ENCODE measurements at regions not wholly inside any gene's neighbourhood (a gene's known extent, or its start where the extent isn't known, plus 50 kb on each side); places are given as distances from the start of the nearest gene placed in this dataset.

DNA sequence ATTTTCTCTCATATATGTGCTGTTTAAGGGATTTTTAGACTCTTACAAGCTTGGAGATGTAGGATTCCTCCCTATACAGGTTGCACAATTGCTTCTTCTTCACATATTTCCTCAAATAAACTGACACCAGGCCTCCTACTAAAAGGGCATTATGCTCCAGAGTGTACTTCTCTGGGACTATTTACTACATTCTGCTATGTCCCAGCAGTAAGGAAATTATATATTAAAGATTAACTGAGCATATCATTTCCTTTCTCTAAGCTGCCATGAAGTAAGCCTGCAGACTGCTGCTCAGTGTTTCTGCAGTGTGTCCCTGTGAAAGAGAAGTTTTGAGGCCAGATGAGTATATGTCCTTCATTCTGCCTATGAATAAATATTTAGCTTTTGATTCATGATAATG is 356.9 kb upstream of the NUDT12 start:
- Mint-ChIP-seq H3K4me1 (peaks cover 13% of the 10 kb centered on the region), H3K9me3 (no peaks in the 10 kb centered on the region), H3K4me3 (no peak overlapping the region), H3K27me3 (ENCODE audit: insufficient read depth) (no peaks in the 10 kb centered on the region), H3K36me3 (ENCODE audit: low read depth) (no peaks in the 10 kb centered on the region), H3K27ac (peak overlapping the region; percentile 80)
- Histone ChIP-seq H3K36me3 (ENCODE audit: control insufficient read depth, insufficient read depth, low read length) (no peaks in the 10 kb centered on the region), H3K9me3 (ENCODE audit: control insufficient read depth, low read length) (no peaks in the 10 kb centered on the region), H3K27me3 (ENCODE audit: control insufficient read depth, insufficient read depth, low read length, poor library complexity, severe bottlenecking) (no peaks in the 10 kb centered on the region), H3K27ac (ENCODE audit: low read depth, low read length) (peak overlapping the region; percentile 67), H3K9ac (ENCODE audit: extremely low read depth, low read length, poor library complexity, severe bottlenecking) (no peak overlapping the region), H3K4me3 (ENCODE audit: low read length) (no peak overlapping the region), H3K4me1 (ENCODE audit: control insufficient read depth, insufficient read depth, low read length) (no peaks in the 10 kb centered on the region)
- no peak for DNase-seq
- TF ChIP-seq, protein P1, sequence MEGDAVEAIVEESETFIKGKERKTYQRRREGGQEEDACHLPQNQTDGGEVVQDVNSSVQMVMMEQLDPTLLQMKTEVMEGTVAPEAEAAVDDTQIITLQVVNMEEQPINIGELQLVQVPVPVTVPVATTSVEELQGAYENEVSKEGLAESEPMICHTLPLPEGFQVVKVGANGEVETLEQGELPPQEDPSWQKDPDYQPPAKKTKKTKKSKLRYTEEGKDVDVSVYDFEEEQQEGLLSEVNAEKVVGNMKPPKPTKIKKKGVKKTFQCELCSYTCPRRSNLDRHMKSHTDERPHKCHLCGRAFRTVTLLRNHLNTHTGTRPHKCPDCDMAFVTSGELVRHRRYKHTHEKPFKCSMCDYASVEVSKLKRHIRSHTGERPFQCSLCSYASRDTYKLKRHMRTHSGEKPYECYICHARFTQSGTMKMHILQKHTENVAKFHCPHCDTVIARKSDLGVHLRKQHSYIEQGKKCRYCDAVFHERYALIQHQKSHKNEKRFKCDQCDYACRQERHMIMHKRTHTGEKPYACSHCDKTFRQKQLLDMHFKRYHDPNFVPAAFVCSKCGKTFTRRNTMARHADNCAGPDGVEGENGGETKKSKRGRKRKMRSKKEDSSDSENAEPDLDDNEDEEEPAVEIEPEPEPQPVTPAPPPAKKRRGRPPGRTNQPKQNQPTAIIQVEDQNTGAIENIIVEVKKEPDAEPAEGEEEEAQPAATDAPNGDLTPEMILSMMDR (conservative IDR thresholded peaks at IDR 0.05), result no peak

DNA sequence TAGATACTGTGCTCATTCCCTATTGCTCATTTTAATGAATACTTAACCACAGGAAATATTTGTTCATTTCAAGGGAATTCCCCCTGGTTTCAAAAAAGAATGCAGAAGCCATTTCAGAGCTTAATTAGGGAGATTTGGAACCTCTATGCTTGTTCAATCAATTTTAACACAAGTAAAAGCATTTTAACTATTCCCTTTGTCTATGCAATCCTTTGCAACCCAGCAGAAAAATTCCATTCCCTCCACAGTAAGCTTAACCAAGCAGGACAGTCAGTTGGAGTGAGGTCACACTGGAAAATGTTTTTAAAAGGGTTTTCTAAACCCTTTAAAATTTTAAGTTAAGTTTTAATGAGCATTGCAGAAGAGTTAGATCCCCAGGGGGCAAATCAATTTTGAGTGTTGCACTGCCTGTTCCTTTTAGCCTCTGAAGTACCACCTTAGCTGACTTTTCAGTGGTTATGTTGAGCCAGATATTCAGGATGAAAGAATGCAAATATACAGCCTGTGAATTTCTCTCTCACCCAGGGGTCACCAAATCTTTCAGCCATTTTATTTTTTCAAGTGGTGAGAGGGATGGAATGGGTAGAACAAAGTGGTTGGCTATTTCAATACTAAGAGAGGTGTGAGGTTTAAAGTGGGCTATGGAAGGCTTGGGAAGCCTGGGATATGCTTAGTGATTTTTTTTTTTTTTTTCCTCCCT is 356.2 kb upstream of the NUDT12 start:
- no peak overlapping the region for H3K4me3 ChIP-seq (ENCODE audit: low read length)
- Mint-ChIP-seq H3K4me1 (peaks cover 12% of the 10 kb centered on the region), H3K4me3 (no peak overlapping the region), H3K27ac (peak overlapping the region; percentile 80), H3K9me3 (no peaks in the 10 kb centered on the region), H3K27me3 (ENCODE audit: insufficient read depth) (no peaks in the 10 kb centered on the region), H3K36me3 (ENCODE audit: low read depth) (no peaks in the 10 kb centered on the region)
- no peak overlapping the region for H3K9ac ChIP-seq (ENCODE audit: extremely low read depth, low read length, poor library complexity, severe bottlenecking)
- TF ChIP-seq, protein P1 (conservative IDR thresholded peaks at IDR 0.05), result no peak
- peak overlapping the region; percentile 67 for H3K27ac ChIP-seq (ENCODE audit: low read depth, low read length)
- no peaks in the 10 kb centered on the region for H3K4me1 ChIP-seq (ENCODE audit: control insufficient read depth, insufficient read depth, low read length)
- no peaks in the 10 kb centered on the region for H3K36me3 ChIP-seq (ENCODE audit: control insufficient read depth, insufficient read depth, low read length)
- no peaks in the 10 kb centered on the region for H3K9me3 ChIP-seq (ENCODE audit: control insufficient read depth, low read length)
- DNase-seq, result peak; percentile 42
- no peaks in the 10 kb centered on the region for H3K27me3 ChIP-seq (ENCODE audit: control insufficient read depth, insufficient read depth, low read length, poor library complexity, severe bottlenecking)

DNA sequence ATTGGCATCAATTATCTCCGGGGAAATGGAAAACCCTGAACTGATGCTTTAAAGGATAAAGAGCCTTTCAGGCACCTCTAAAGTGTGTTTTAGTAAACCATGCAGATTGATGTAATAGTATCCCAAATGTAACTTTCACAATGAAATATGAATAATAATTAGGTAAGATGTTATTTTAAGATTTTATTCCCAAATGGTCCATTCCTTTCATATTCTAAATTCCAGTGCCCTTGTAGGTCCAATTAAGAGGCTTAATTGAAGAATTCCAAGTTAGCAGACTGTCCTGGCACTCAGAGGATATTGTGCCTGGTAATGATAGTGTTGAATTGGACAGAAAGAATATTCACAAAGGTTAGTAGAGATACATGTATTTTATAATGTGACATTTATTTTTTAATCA is 352.5 kb upstream of the NUDT12 start:
- no peaks in the 10 kb centered on the region for H3K4me1 ChIP-seq (ENCODE audit: control insufficient read depth, insufficient read depth, low read length)
- H3K27ac Mint-ChIP-seq, result no peak overlapping the region
- H3K4me3 ChIP-seq (ENCODE audit: low read length), result no peak overlapping the region
- no peaks in the 10 kb centered on the region for H3K27me3 ChIP-seq (ENCODE audit: control insufficient read depth, insufficient read depth, low read length, poor library complexity, severe bottlenecking)
- H3K9ac ChIP-seq (ENCODE audit: extremely low read depth, low read length, poor library complexity, severe bottlenecking), result no peak overlapping the region
- no peak for DNase-seq
- H3K9me3 ChIP-seq (ENCODE audit: control insufficient read depth, low read length), result no peaks in the 10 kb centered on the region
- H3K36me3 Mint-ChIP-seq (ENCODE audit: low read depth), result no peaks in the 10 kb centered on the region
- H3K9me3 Mint-ChIP-seq, result no peaks in the 10 kb centered on the region
- H3K27me3 Mint-ChIP-seq (ENCODE audit: insufficient read depth), result no peaks in the 10 kb centered on the region
- no peak overlapping the region for H3K27ac ChIP-seq (ENCODE audit: low read depth, low read length)
- WGBS, 2 experiments (ENCODE audit: insufficient coverage in 1 of 2, insufficient read length in 1 of 2), result 100% methylated on average over 1 of the region's 1 CpG; no CpG with 5 or more reads in 1 of the 2 experiments
- no peaks in the 10 kb centered on the region for H3K36me3 ChIP-seq (ENCODE audit: control insufficient read depth, insufficient read depth, low read length)
- TF ChIP-seq, protein P1 (conservative IDR thresholded peaks at IDR 0.05), result no peak
- H3K4me3 Mint-ChIP-seq, result no peak overlapping the region
- H3K4me1 Mint-ChIP-seq, result peaks cover 10% of the 10 kb centered on the region

Measured in endodermal cell (in vitro differentiated cells).